OCI-LY1 (cell line): ENCODE measurements at regions not wholly inside any gene's neighbourhood (a gene's known extent, or its start where the extent isn't known, plus 50 kb on each side); places are given as distances from the start of the nearest gene placed in this dataset.

Source experiments
- H2AFZ ChIP-seq: fragments of 200-600 bp; sonication (generic), shearing (Covaris generic); 2 replicates; pipeline ENCODE4 v1.6.0; 2014; ENCODE audit warnings: antibody characterized with exemption, mild to moderate bottlenecking, low read length
- H3F3A ChIP-seq: fragments of 200-600 bp; sonication (generic), shearing (Covaris generic); 2 replicates; pipeline ENCODE4 v1.6.0; 2014; ENCODE audit warnings: mild to moderate bottlenecking, antibody characterized with exemption, low read length, moderate library complexity; ENCODE audit not compliant: insufficient read depth
- H3K27ac ChIP-seq: fragments of 200-600 bp; sonication (generic); 2 replicates; pipeline ENCODE4 v1.5.1; 2014; ENCODE audit warnings: low read length, mixed run types, mild to moderate bottlenecking, low read depth; ENCODE audit not compliant: poor library complexity, severe bottlenecking
- H3K27me3 ChIP-seq: fragments of 200-600 bp; sonication (generic); 2 replicates; pipeline ENCODE4 v1.6.0; 2014; ENCODE audit warnings: antibody characterized with exemption, mild to moderate bottlenecking, low read length, moderate library complexity; ENCODE audit not compliant: insufficient read depth
- H3K36me3 ChIP-seq: fragments of 200-600 bp; sonication (generic); 2 replicates; pipeline ENCODE4 v1.6.1; 2014; ENCODE audit warnings: mild to moderate bottlenecking, antibody characterized with exemption, low read length, moderate library complexity, mixed read lengths; ENCODE audit not compliant: insufficient read depth
- H3K4me1 ChIP-seq: fragments of 200-600 bp; sonication (generic); 2 replicates; pipeline ENCODE4 v1.5.1; 2014; ENCODE audit warnings: mild to moderate bottlenecking, low read length, moderate library complexity; ENCODE audit not compliant: insufficient read depth, severe bottlenecking
- H3K4me2 ChIP-seq: fragments of 200-600 bp; sonication (generic), shearing (Covaris generic); 2 replicates; pipeline ENCODE4 v1.6.1; 2014; ENCODE audit warnings: low read length
- H3K4me3 ChIP-seq: fragments of 200-600 bp; sonication (generic); 2 replicates; pipeline ENCODE4 v1.5.1; 2014; ENCODE audit warnings: low read length, low read depth, mild to moderate bottlenecking, mixed read lengths; ENCODE audit not compliant: poor library complexity, severe bottlenecking
- H3K79me2 ChIP-seq: fragments of 200-600 bp; shearing (Covaris generic); 2 replicates; pipeline ENCODE4 v1.6.1; 2016; ENCODE audit warnings: mixed run types, low read length, mixed read lengths; ENCODE audit not compliant: insufficient read depth
- H3K9ac ChIP-seq: fragments of 200-600 bp; sonication (generic), shearing (Covaris generic); 2 replicates; pipeline ENCODE4 v1.6.1; 2014; ENCODE audit warnings: mild to moderate bottlenecking, low read length, mixed read lengths
- H3K9me2 ChIP-seq: fragments of 200-600 bp; sonication (generic), shearing (Covaris generic); 2 replicates; pipeline ENCODE4 v1.6.1; 2014; ENCODE audit warnings: low read depth, mild to moderate bottlenecking, low read length, mixed read lengths
- H3K9me3 ChIP-seq: fragments of 200-600 bp; shearing (Covaris generic); 2 replicates; pipeline ENCODE4 v1.6.1; 2014; ENCODE audit warnings: low read length, mixed read lengths
- H4K20me1 ChIP-seq: fragments of 200-600 bp; sonication (generic), shearing (Covaris generic); 2 replicates; pipeline ENCODE4 v1.6.0; 2016; ENCODE audit warnings: mild to moderate bottlenecking, low read length; ENCODE audit not compliant: insufficient read depth
- CTCF ChIP-seq: fragments of 200-600 bp; sonication (generic), shearing (Covaris generic); IDR thresholded peaks from 2 replicates; pipeline ENCODE4 v1.5.1; 2017; ENCODE audit warnings: mild to moderate bottlenecking, antibody characterized with exemption, low read length, moderate library complexity, mixed read lengths
- EZH2 ChIP-seq: fragments of 200-600 bp; sonication (generic), shearing (Covaris generic); IDR thresholded peaks from 2 replicates; pipeline ENCODE4 v1.8.0; 2017; ENCODE audit warnings: borderline replicate concordance, mixed run types, mild to moderate bottlenecking, antibody characterized with exemption, low read length, moderate library complexity, mixed read lengths

- Histone ChIP-seq H3K9me3 (no peaks in the 10 kb centered on the region), H3K4me3 (no peak overlapping the region), H3K27ac (no peak overlapping the region), H3K36me3 (no peaks in the 10 kb centered on the region), H4K20me1 (no peaks in the 10 kb centered on the region), H3K9ac (no peak overlapping the region), H3K9me2 (no peaks in the 10 kb centered on the region), H3K4me1 (no peaks in the 10 kb centered on the region), H3K79me2 (no peaks in the 10 kb centered on the region), H3K27me3 (no peaks in the 10 kb centered on the region), H3K4me2 (no peak overlapping the region), H3F3A (no peaks in the 10 kb centered on the region), H2AFZ (no peak overlapping the region)
- no peak for TF ChIP-seq CTCF
Measured at GRCh38 chr1:106952776-106953175, 103.7 kb upstream of the PRMT6 start.

GRCh38 chr1:106954661-106955229 is 101.7 kb upstream of the PRMT6 start:
- no peaks in the 10 kb centered on the region for H4K20me1 ChIP-seq
- H3K79me2 ChIP-seq: no peaks in the 10 kb centered on the region
- H3K9ac ChIP-seq: no peak overlapping the region
- H3K27me3 ChIP-seq: no peaks in the 10 kb centered on the region
- H3K4me2 ChIP-seq: no peak overlapping the region
- no peaks in the 10 kb centered on the region for H3K9me3 ChIP-seq
- no peak for TF ChIP-seq CTCF
- no peak for TF ChIP-seq EZH2
- no peak overlapping the region for H2AFZ ChIP-seq
- H3F3A ChIP-seq: no peaks in the 10 kb centered on the region
- H3K9me2 ChIP-seq: no peaks in the 10 kb centered on the region
- no peak overlapping the region for H3K27ac ChIP-seq
- no peak overlapping the region for H3K4me3 ChIP-seq
- H3K36me3 ChIP-seq: no peaks in the 10 kb centered on the region
- H3K4me1 ChIP-seq: no peaks in the 10 kb centered on the region

GRCh38 chr1:106956721-106957120 is 99.8 kb upstream of the PRMT6 start:
- no peaks in the 10 kb centered on the region for H3K9me3 ChIP-seq
- no peaks in the 10 kb centered on the region for H3K4me1 ChIP-seq
- no peaks in the 10 kb centered on the region for H3K79me2 ChIP-seq
- no peak overlapping the region for H3K27ac ChIP-seq
- no peak overlapping the region for H3K9ac ChIP-seq
- H4K20me1 ChIP-seq: no peaks in the 10 kb centered on the region
- H3K9me2 ChIP-seq: no peaks in the 10 kb centered on the region
- no peak overlapping the region for H3K4me2 ChIP-seq
- TF ChIP-seq EZH2 (no peak), CTCF (no peak)
- H2AFZ ChIP-seq: no peak overlapping the region
- no peaks in the 10 kb centered on the region for H3K27me3 ChIP-seq
- H3F3A ChIP-seq: no peaks in the 10 kb centered on the region
- no peaks in the 10 kb centered on the region for H3K36me3 ChIP-seq
- H3K4me3 ChIP-seq: no peak overlapping the region
